Fibroblast of lung (primary cell): ENCODE measurements at regions not wholly inside any gene's neighbourhood (a gene's known extent, or its start where the extent isn't known, plus 50 kb on each side); places are given as distances from the start of the nearest gene placed in this dataset.

Experiments used
- DNase-seq, 2 donors: peaks; one replicate each; pipeline versions ENCODE4 v3.0.0 to v3.0.0-alpha.2; 2010; ENCODE audit warnings: low read depth in 2 of 2
- H2AFZ ChIP-seq: 2 replicates; pipeline ENCODE4 v1.5.1; 2012; ENCODE audit warnings: low read length, control low read depth, inconsistent platforms
- H3K27ac ChIP-seq: 2 replicates; pipeline ENCODE4 v1.5.1; 2011; ENCODE audit warnings: low read length, control low read depth; ENCODE audit not compliant: insufficient read depth
- H3K27me3 ChIP-seq: 2 replicates; pipeline ENCODE4 v1.5.1; 2011; ENCODE audit warnings: mild to moderate bottlenecking, low read length; ENCODE audit not compliant: control insufficient read depth, insufficient read depth
- H3K36me3 ChIP-seq: 2 replicates; pipeline ENCODE4 v1.5.1; 2011; ENCODE audit warnings: low read length; ENCODE audit not compliant: control insufficient read depth, insufficient read depth
- H3K4me1 ChIP-seq: 2 replicates; pipeline ENCODE4 v1.5.1; 2011; ENCODE audit warnings: low read length; ENCODE audit not compliant: control insufficient read depth, insufficient read depth; ENCODE audit errors: extremely low read depth
- H3K4me2 ChIP-seq: 2 replicates; pipeline ENCODE4 v1.5.1; 2011; ENCODE audit warnings: low read length, control low read depth; ENCODE audit not compliant: insufficient read depth; ENCODE audit errors: extremely low read depth
- H3K4me3 ChIP-seq, 4 experiments: fragments of 200-600 bp in 1 of 4; sonication (generic) in 1 of 4; replicated peaks in 1 of 4; 2 replicates each; pipeline ENCODE4 v1.5.1; 2011 to 2016; ENCODE audit warnings: low read length in 4 of 4, low read depth in 3 of 4, mild to moderate bottlenecking in 3 of 4, control low read depth in 2 of 4, inconsistent platforms in 1 of 4, mixed read lengths in 1 of 4; ENCODE audit not compliant: insufficient read depth in 1 of 4; ENCODE audit errors: control extremely low read depth in 1 of 4
- H3K79me2 ChIP-seq: 2 replicates; pipeline ENCODE4 v1.5.1; 2012; ENCODE audit warnings: mild to moderate bottlenecking, low read length, inconsistent platforms; ENCODE audit not compliant: control insufficient read depth, insufficient read depth
- H3K9ac ChIP-seq: 2 replicates; pipeline ENCODE4 v1.5.1; 2011; ENCODE audit warnings: mild to moderate bottlenecking, low read length, control low read depth; ENCODE audit not compliant: insufficient read depth
- H3K9me3 ChIP-seq: 2 replicates; pipeline ENCODE4 v1.5.1; 2012; ENCODE audit warnings: low read depth, low read length; ENCODE audit not compliant: control insufficient read depth, insufficient read depth
- H4K20me1 ChIP-seq: 2 replicates; pipeline ENCODE4 v1.5.1; 2011; ENCODE audit warnings: low read length; ENCODE audit not compliant: control insufficient read depth, insufficient read depth; ENCODE audit errors: extremely low read depth
- EZH2 ChIP-seq: IDR thresholded peaks from 2 replicates; pipeline ENCODE4 v1.5.1; 2012; ENCODE audit warnings: low read length, control low read depth, mild to moderate bottlenecking; ENCODE audit errors: missing control alignments
- TF ChIP-seq, protein P1 (sequence below), 2 donors: IDR thresholded peaks in 1 of 2; conservative IDR thresholded peaks in 1 of 2; 1 replicate in 1 of 2; 2 replicates in 1 of 2; pipeline ENCODE4 v1.5.1; 2011 to 2012; ENCODE audit warnings: low read length in 2 of 2, control low read depth in 1 of 2, inconsistent platforms in 1 of 2, low read depth in 1 of 2, mild to moderate bottlenecking in 1 of 2

DNA sequence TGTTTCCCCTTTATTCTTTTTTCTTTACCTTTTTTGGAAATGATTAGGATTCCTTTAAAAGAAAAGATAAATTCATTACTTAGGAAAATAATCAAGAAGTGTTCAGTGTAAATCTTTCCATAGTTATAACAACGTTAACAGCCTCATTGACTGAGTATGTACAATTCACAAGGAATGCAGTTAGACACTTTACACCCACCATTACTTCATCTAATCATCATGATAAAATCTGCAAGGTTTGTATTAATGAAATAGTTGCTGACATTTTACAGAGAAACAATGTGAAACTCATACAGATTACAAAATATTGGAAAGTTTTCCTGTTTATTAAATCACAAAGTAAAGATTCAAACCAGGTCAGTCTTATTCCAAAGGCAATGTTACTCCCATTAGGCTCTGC, 59.3 kb upstream of the NEGR1 start:
- Histone ChIP-seq H3K4me2 (no peak overlapping the region), H3K9ac (no peak overlapping the region), H4K20me1 (no peaks in the 10 kb centered on the region), H3K27me3 (no peaks in the 10 kb centered on the region), H3K4me1 (no peaks in the 10 kb centered on the region), H3K79me2 (no peaks in the 10 kb centered on the region), H3K36me3 (no peaks in the 10 kb centered on the region), H3K4me3 (no peak overlapping the region), H3K9me3 (no peaks in the 10 kb centered on the region), H3K27ac (no peak overlapping the region), H2AFZ (no peak overlapping the region)
- TF ChIP-seq EZH2: no peak
- TF ChIP-seq, protein P1, sequence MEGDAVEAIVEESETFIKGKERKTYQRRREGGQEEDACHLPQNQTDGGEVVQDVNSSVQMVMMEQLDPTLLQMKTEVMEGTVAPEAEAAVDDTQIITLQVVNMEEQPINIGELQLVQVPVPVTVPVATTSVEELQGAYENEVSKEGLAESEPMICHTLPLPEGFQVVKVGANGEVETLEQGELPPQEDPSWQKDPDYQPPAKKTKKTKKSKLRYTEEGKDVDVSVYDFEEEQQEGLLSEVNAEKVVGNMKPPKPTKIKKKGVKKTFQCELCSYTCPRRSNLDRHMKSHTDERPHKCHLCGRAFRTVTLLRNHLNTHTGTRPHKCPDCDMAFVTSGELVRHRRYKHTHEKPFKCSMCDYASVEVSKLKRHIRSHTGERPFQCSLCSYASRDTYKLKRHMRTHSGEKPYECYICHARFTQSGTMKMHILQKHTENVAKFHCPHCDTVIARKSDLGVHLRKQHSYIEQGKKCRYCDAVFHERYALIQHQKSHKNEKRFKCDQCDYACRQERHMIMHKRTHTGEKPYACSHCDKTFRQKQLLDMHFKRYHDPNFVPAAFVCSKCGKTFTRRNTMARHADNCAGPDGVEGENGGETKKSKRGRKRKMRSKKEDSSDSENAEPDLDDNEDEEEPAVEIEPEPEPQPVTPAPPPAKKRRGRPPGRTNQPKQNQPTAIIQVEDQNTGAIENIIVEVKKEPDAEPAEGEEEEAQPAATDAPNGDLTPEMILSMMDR (conservative IDR thresholded peaks at IDR 0.05 in 1 of 2, IDR thresholded peaks at IDR 0.05 in 1 of 2; ENCODE audit: low read depth in 1 of 2, low read length in 2 of 2): no peak
- no peak for DNase-seq

DNA sequence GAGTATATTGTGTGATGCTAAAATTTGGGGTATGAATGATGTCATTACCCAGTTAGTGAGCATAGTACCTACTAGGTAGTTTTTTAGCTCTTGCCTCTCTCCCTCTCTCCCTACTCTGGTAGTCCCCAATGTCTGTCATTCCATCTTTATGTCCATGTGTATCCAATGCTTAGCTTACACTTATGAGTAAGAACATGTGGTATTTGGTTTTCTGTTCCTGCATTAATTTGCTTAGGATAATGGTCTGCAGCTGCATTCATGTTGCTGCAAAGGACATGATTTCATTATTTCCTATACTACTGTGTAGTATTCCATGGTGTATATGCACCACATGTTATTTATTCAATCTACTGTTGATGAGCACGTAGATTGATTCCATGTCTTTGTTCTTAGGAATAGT, 54.4 kb upstream of the NEGR1 start:
- H3K4me2 ChIP-seq: no peak overlapping the region
- H3K79me2 ChIP-seq: no peaks in the 10 kb centered on the region
- no peak for TF ChIP-seq EZH2
- no peak overlapping the region for H3K27ac ChIP-seq
- H3K9ac ChIP-seq: no peak overlapping the region
- no peaks in the 10 kb centered on the region for H3K9me3 ChIP-seq
- no peak for DNase-seq
- no peak overlapping the region for H2AFZ ChIP-seq
- no peaks in the 10 kb centered on the region for H3K27me3 ChIP-seq
- H3K36me3 ChIP-seq: no peaks in the 10 kb centered on the region
- no peak overlapping the region for H3K4me3 ChIP-seq
- no peaks in the 10 kb centered on the region for H4K20me1 ChIP-seq
- no peaks in the 10 kb centered on the region for H3K4me1 ChIP-seq
